GM12878 (cell line): ENCODE measurements at regions not wholly inside any gene's neighbourhood (a gene's known extent, or its start where the extent isn't known, plus 50 kb on each side); places are given as distances from the start of the nearest gene placed in this dataset.

Source experiments
- ATAC-seq: fragments of 200-7000 bp; cut with Tn5 transposase; 3 replicates; pipeline ENCODE4 v1.9.1; 2020; ENCODE audit warnings: mild to moderate bottlenecking, moderate library complexity
- BruUV-seq: library from RNA; stranded (reverse); fragments of 400-500 nt; replicated peaks from 2 replicates; lab custom pipeline; 2021; lab: Mats Ljungman, UMichigan
- CTCF ChIA-PET: fragments of 300-600 bp; sonication (Branson Sonifier 250); formaldehyde crosslinking; extraction: SDS; loops from one replicate; lab custom pipeline; 2021; ENCODE audit warnings: inconsistent platforms; lab: Yijun Ruan, JAX
- POLR2A ChIA-PET: fragments of 350-600 bp; formaldehyde crosslinking; extraction: SDS; loops from one replicate; lab custom pipeline; 2021; ENCODE audit warnings: inconsistent platforms; lab: Charles Lee
- RAD21 ChIA-PET: fragments of 300-600 bp; sonication (Branson Sonifier 250); formaldehyde crosslinking; loops from one replicate; lab custom pipeline; 2023; ENCODE audit warnings: antibody characterized with exemption; ENCODE audit not compliant: unreplicated experiment; lab: Charles Lee
- SMC1A ChIA-PET: fragments of 300-600 bp; sonication (Branson Sonifier 250); formaldehyde crosslinking; loops from one replicate; lab custom pipeline; 2023; ENCODE audit not compliant: unreplicated experiment, uncharacterized antibody; lab: Charles Lee
- DNase-seq: peaks from one replicate; pipeline ENCODE4 v3.0.0-alpha.2; 2011; ENCODE audit warnings: low read depth, low spot score
- FAIRE-seq: peaks from 3 replicates; lab custom pipeline; 2011; peaks lifted over from hg19 to GRCh38; lab: Jason Lieb, UNC
- H2AFZ ChIP-seq: 2 replicates; pipeline ENCODE4 v1.6.0; 2011; ENCODE audit warnings: low read depth, low read length, control low read depth; ENCODE audit not compliant: control insufficient read depth
- H3K27ac ChIP-seq: 2 replicates; pipeline ENCODE4 v1.5.1; 2011; ENCODE audit warnings: control low read depth; ENCODE audit not compliant: control insufficient read depth, insufficient read depth
- H3K27me3 ChIP-seq, 2 experiments: replicated peaks in 1 of 2; 2 replicates each; pipeline versions ENCODE4 v1.6.0 to v1.6.1; 2011; ENCODE audit warnings: low read length in 1 of 2; ENCODE audit not compliant: control insufficient read depth in 2 of 2, insufficient read depth in 2 of 2
- H3K36me3 ChIP-seq, 2 experiments: 2 replicates each; pipeline ENCODE4 v1.5.1; 2011; ENCODE audit warnings: low read length in 1 of 2; ENCODE audit not compliant: control insufficient read depth in 2 of 2, insufficient read depth in 2 of 2
- H3K4me1 ChIP-seq: 2 replicates; pipeline ENCODE4 v1.6.1; 2011; ENCODE audit warnings: mild to moderate bottlenecking, low read length, moderate library complexity, mixed read lengths; ENCODE audit not compliant: control insufficient read depth, insufficient read depth
- H3K4me2 ChIP-seq: 2 replicates; pipeline ENCODE4 v1.6.0; 2011; ENCODE audit warnings: control low read depth; ENCODE audit not compliant: control insufficient read depth, insufficient read depth
- H3K4me3 ChIP-seq: fragments of 200-600 bp; sonication (generic); 2 replicates; pipeline ENCODE4 v1.5.1; 2016
- H3K79me2 ChIP-seq: 2 replicates; pipeline ENCODE4 v1.6.0; 2011; ENCODE audit warnings: low read length; ENCODE audit not compliant: control insufficient read depth, insufficient read depth
- H3K9ac ChIP-seq: 2 replicates; pipeline ENCODE4 v1.8.0; 2011; ENCODE audit warnings: low read length, control low read depth, mixed read lengths; ENCODE audit not compliant: control insufficient read depth, insufficient read depth
- H3K9me3 ChIP-seq: replicated peaks from 3 replicates; pipeline ENCODE4 v1.5.1; 2011; ENCODE audit warnings: mild to moderate bottlenecking, low read length; ENCODE audit not compliant: control insufficient read depth, insufficient read depth
- H4K20me1 ChIP-seq: 2 replicates; pipeline ENCODE4 v1.6.0; 2011; ENCODE audit not compliant: control insufficient read depth, insufficient read depth
- CEBPB ChIP-seq, 2 experiments: fragments of 150-350 bp in 1 of 2; IDR thresholded peaks; 2 replicates each; pipeline ENCODE4 v1.6.1; 2012 to 2014; ENCODE audit warnings: low read depth in 2 of 2, low read length in 2 of 2, borderline replicate concordance in 1 of 2, inconsistent platforms in 1 of 2
- CREM ChIP-seq: IDR thresholded peaks from 2 replicates; pipeline ENCODE4 v1.6.1; 2014; ENCODE audit warnings: antibody characterized with exemption, low read depth
- DPF2 ChIP-seq: fragments of 450-650 bp; IDR thresholded peaks from 2 replicates; pipeline ENCODE4 v1.6.1; 2017; ENCODE audit warnings: mild to moderate bottlenecking
- FOXM1 ChIP-seq: IDR thresholded peaks from 2 replicates; pipeline ENCODE4 v1.6.1; 2012; ENCODE audit warnings: low read depth, mild to moderate bottlenecking, inconsistent platforms, low read length, moderate library complexity
- GATAD2B ChIP-seq: fragments of 450-650 bp; conservative IDR thresholded peaks from 2 replicates; pipeline ENCODE4 v1.6.1; 2017; ENCODE audit warnings: low read depth, mild to moderate bottlenecking, moderate library complexity
- HDAC2 ChIP-seq: fragments of 200-600 bp; sonication (generic); IDR thresholded peaks from 2 replicates; pipeline ENCODE4 v1.6.1; 2017
- HDAC6 ChIP-seq: fragments of 200-600 bp; sonication (generic); IDR thresholded peaks from one replicate; pipeline ENCODE4 v1.8.0; 2017; ENCODE audit warnings: antibody characterized with exemption; ENCODE audit not compliant: unreplicated experiment
- MYC ChIP-seq: IDR thresholded peaks from 2 replicates; pipeline ENCODE4 v1.6.1; 2011; ENCODE audit warnings: mild to moderate bottlenecking, low read length, moderate library complexity, inconsistent platforms; ENCODE audit not compliant: insufficient read depth, insufficient replicate concordance, insufficient read length, severe bottlenecking
- NBN ChIP-seq: fragments of 450-650 bp; IDR thresholded peaks from 2 replicates; pipeline ENCODE4 v1.6.1; 2016
- NR2C1 ChIP-seq: fragments of 450-650 bp; IDR thresholded peaks from 2 replicates; pipeline ENCODE4 v1.6.1; 2017; ENCODE audit warnings: antibody characterized with exemption, mild to moderate bottlenecking, moderate library complexity
- POLR2AphosphoS5 ChIP-seq: IDR thresholded peaks from 2 replicates; pipeline ENCODE4 v1.6.1; 2011; ENCODE audit warnings: mild to moderate bottlenecking, low read length, inconsistent platforms
- SRF ChIP-seq, 2 experiments: IDR thresholded peaks; 2 replicates each; pipeline ENCODE4 v1.6.1; 2011; ENCODE audit warnings: low read depth in 2 of 2, low read length in 2 of 2, mild to moderate bottlenecking in 1 of 2, moderate library complexity in 1 of 2
- TCF7 ChIP-seq: IDR thresholded peaks from 2 replicates; pipeline ENCODE4 v1.6.1; 2014; ENCODE audit warnings: antibody characterized with exemption, borderline replicate concordance
- YY1 ChIP-seq: IDR thresholded peaks from 2 replicates; pipeline ENCODE4 v1.6.1; 2011; ENCODE audit warnings: low read depth, mild to moderate bottlenecking, low read length
- ZNF24 ChIP-seq: fragments of 450-650 bp; IDR thresholded peaks from 2 replicates; pipeline ENCODE4 v1.6.1; 2017; ENCODE audit warnings: antibody characterized with exemption, mild to moderate bottlenecking
- WGBS: methylation state at CpG from one replicate; pipeline ENCODE4 v1.1.6; 2016; ENCODE audit warnings: low lambda C conversion rate; ENCODE audit not compliant: insufficient replicate concordance, insufficient coverage; ENCODE audit errors: missing lambda C conversion rate; 5-methylcytosine and 5-hydroxymethylcytosine counted together
- in situ Hi-C: fragments of 300-500 bp; cut with MboI; formaldehyde crosslinking; loops from 9 replicates; pipeline ENCODE4 v1.14.3; 2018; ENCODE audit warnings: mixed read lengths
- intact Hi-C: fragments of 100-400 bp; cut with micrococcal nuclease; formaldehyde crosslinking; loops from one replicate; pipeline ENCODE4 v1.14.2; 2022; ENCODE audit not compliant: unreplicated experiment
- TF ChIP-seq, protein P1 (sequence below): fragments of 450-650 bp; IDR thresholded peaks from 2 replicates; pipeline ENCODE4 v1.6.1; 2018; ENCODE audit warnings: borderline replicate concordance, mild to moderate bottlenecking; ENCODE audit not compliant: partially characterized antibody

GRCh38 chr9:21556581-21557427 is 74.7 kb upstream of the IFNE start:
- peaks cover 3 to 17% of the 10 kb centered on the region in 2 experiments for H3K27me3 ChIP-seq
- in situ Hi-C loops (no loop called here), intact Hi-C loops (no loop called here)
- H3K27ac ChIP-seq = no peak overlapping the region
- no peaks in the 10 kb centered on the region for H3K36me3 ChIP-seq
- H2AFZ ChIP-seq = no peak overlapping the region
- BruUV-seq = no TSS peak
- no peak for DNase-seq
- H3K9ac ChIP-seq = no peak overlapping the region
- WGBS = 28% methylated on average over 4 of the region's 4 CpGs
- H4K20me1 ChIP-seq = no peaks in the 10 kb centered on the region
- ChIA-PET SMC1A (no interaction called here), RAD21 (no interaction called here)
- no peaks in the 10 kb centered on the region for H3K79me2 ChIP-seq
- no peaks in the 10 kb centered on the region for H3K9me3 ChIP-seq
- FAIRE-seq = no peak
- no peaks in the 10 kb centered on the region for H3K4me1 ChIP-seq
- no peak for ATAC-seq
- TF ChIP-seq FOXM1 (no peak), TCF7 (no peak), CEBPB (IDR thresholded peaks at IDR 0.05; ENCODE audit: borderline replicate concordance in 1 of 2, low read depth in 2 of 2, low read length in 2 of 2) (no peak), GATAD2B (no peak), ZNF24 (no peak), HDAC2 (no peak), SRF (IDR thresholded peaks at IDR 0.05; ENCODE audit: low read depth in 2 of 2, low read length in 2 of 2) (no peak), POLR2AphosphoS5 (no peak), HDAC6 (no peak), YY1 (no peak), MYC (no peak), NBN (no peak), DPF2 (no peak), CREM (no peak), NR2C1 (no peak)
- TF ChIP-seq, protein P1, sequence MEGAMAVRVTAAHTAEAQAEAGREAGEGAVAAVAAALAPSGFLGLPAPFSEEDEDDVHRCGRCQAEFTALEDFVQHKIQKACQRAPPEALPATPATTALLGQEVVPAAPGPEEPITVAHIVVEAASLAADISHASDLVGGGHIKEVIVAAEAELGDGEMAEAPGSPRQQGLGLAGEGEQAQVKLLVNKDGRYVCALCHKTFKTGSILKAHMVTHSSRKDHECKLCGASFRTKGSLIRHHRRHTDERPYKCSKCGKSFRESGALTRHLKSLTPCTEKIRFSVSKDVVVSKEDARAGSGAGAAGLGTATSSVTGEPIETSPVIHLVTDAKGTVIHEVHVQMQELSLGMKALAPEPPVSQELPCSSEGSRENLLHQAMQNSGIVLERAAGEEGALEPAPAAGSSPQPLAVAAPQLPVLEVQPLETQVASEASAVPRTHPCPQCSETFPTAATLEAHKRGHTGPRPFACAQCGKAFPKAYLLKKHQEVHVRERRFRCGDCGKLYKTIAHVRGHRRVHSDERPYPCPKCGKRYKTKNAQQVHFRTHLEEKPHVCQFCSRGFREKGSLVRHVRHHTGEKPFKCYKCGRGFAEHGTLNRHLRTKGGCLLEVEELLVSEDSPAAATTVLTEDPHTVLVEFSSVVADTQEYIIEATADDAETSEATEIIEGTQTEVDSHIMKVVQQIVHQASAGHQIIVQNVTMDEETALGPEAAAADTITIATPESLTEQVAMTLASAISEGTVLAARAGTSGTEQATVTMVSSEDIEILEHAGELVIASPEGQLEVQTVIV = no peak
- TF ChIP-seq, all 136 proteins: peak for 0
- Histone ChIP-seq H3K4me2 (no peak overlapping the region), H3K4me3 (no peak overlapping the region)
- POLR2A ChIA-PET = no interaction called here
- CTCF ChIA-PET = interaction anchor here (1.4 kb wide), 1 partner anchor 37 kb away, joined by 3 read pairs; no protein-coding TSS in a partner anchor
